Inferior parietal cortex (tissue), 1 donor: ENCODE measurements at regions not wholly inside any gene's neighbourhood (a gene's known extent, or its start where the extent isn't known, plus 50 kb on each side); places are given as distances from the start of the nearest gene placed in this dataset.

Experiments used
- DNase-seq: peaks from one replicate; pipeline ENCODE4 v3.0.0-alpha.2; 2016; ENCODE audit errors: extremely low spot score

GRCh38 chr3:182255158-182255557 lies 538.1 kb upstream of the ATP11B start:
- DNase-seq: peak; percentile 15

- DNase-seq: no peak
These were observed 535.9 kb upstream of the ATP11B start for GRCh38 chr3:182257361-182257760.

- peak; percentile 81 for DNase-seq
These were observed 534.6 kb upstream of the ATP11B start for GRCh38 chr3:182258538-182259177.

GRCh38 chr3:182259579-182259978 lies 533.7 kb upstream of the ATP11B start:
- DNase-seq: peak; percentile 40

GRCh38 chr3:182261041-182261440 lies 532.3 kb upstream of the ATP11B start:
- DNase-seq: no peak

- no peak for DNase-seq
These were observed 524.6 kb upstream of the ATP11B start for GRCh38 chr3:182268711-182269110.

GRCh38 chr3:182276512-182276911 lies 516.8 kb upstream of the ATP11B start:
- DNase-seq: no peak

GRCh38 chr3:182284793-182285192 lies 508.5 kb upstream of the ATP11B start:
- no peak for DNase-seq

- DNase-seq: no peak
These were observed 500.7 kb upstream of the ATP11B start for GRCh38 chr3:182292591-182292990.

- no peak for DNase-seq
These were observed 499.0 kb upstream of the ATP11B start for GRCh38 chr3:182294256-182294655.

- no peak for DNase-seq
These were observed 498.6 kb upstream of the ATP11B start for GRCh38 chr3:182294696-182295095.

GRCh38 chr3:182300266-182300665 lies 493.0 kb upstream of the ATP11B start:
- DNase-seq: no peak

- DNase-seq: peak; percentile 49
These were observed 490.1 kb upstream of the ATP11B start for GRCh38 chr3:182303169-182303568.

GRCh38 chr3:182305881-182306665 lies 487.2 kb upstream of the ATP11B start:
- peak; percentile 39 for DNase-seq

- DNase-seq: no peak
These were observed 485.0 kb upstream of the ATP11B start for GRCh38 chr3:182308328-182308727.

- DNase-seq: no peak
These were observed 484.2 kb upstream of the ATP11B start for GRCh38 chr3:182309120-182309519.

- no peak for DNase-seq
These were observed 478.0 kb upstream of the ATP11B start for GRCh38 chr3:182315313-182315712.

GRCh38 chr3:182323126-182323700 lies 470.1 kb upstream of the ATP11B start:
- DNase-seq: no peak

GRCh38 chr3:182323898-182324297 lies 469.4 kb upstream of the ATP11B start:
- no peak for DNase-seq

GRCh38 chr3:182325213-182325950 lies 467.9 kb upstream of the ATP11B start:
- no peak for DNase-seq

- no peak for DNase-seq
These were observed 466.1 kb upstream of the ATP11B start for GRCh38 chr3:182327196-182327681.

GRCh38 chr3:182330646-182331045 lies 462.7 kb upstream of the ATP11B start:
- no peak for DNase-seq
